WTC11 (cell line): ENCODE measurements at regions not wholly inside any gene's neighbourhood (a gene's known extent, or its start where the extent isn't known, plus 50 kb on each side); places are given as distances from the start of the nearest gene placed in this dataset.
"Not testable (repeated sequence)": the region's sequence is repeated elsewhere in the genome, so short reads cannot be mapped to it uniquely, and the experiment has no call there.

Experiments
- CTCF ChIP-seq: fragments of 200-600 bp; IDR thresholded peaks from 2 replicates; pipeline ENCODE4 v1.8.0; 2022; ENCODE audit warnings: antibody characterized with exemption
- NR1H2 ChIP-seq: sonication (generic); formaldehyde crosslinking; IDR thresholded peaks from 2 replicates; pipeline ENCODE4 v1.9.0; 2021; ENCODE audit warnings: mild to moderate bottlenecking, moderate library complexity, missing genetic modification reagents

GRCh38 chr6:9725776-9726175, 689.1 kb downstream of the TFAP2A start:
- TF ChIP-seq CTCF; NR1H2 (CRISPR knock-in tag): not testable (repeated sequence)
